ENCODE measurements at regions not wholly inside any gene's neighbourhood (a gene's known extent, or its start where the extent isn't known, plus 50 kb on each side); places are given as distances from the start of the nearest gene placed in this dataset.

- CTCF ChIA-PET, result interaction anchor here (0.8 to 1.0 kb wide), 2 partner anchors 343 to 348 kb away, joined by 3 to 7 read pairs; no protein-coding TSS in a partner anchor
- Mint-ChIP-seq H3K9me3 (peaks cover 2% of the 10 kb centered on the region), H3K27me3 (ENCODE audit: low read depth) (peaks cover 2% of the 10 kb centered on the region), H3K4me3 (no peak overlapping the region), H3K36me3 (ENCODE audit: low read depth) (no peaks in the 10 kb centered on the region), H3K27ac (no peak overlapping the region), H3K4me1 (ENCODE audit: low read depth) (no peaks in the 10 kb centered on the region)
- intact Hi-C loops (cut with micrococcal nuclease), result no loop called here
- DNase-seq, result no peak
These were observed 98.0 kb upstream of the FOXA2 start for GRCh38 chr20:22682381-22682780.

GRCh38 chr20:22684072-22684762 lies 99.8 kb upstream of the FOXA2 start:
- Mint-ChIP-seq H3K36me3 (ENCODE audit: low read depth) (no peaks in the 10 kb centered on the region), H3K27ac (no peak overlapping the region), H3K27me3 (ENCODE audit: low read depth) (peaks cover 6% of the 10 kb centered on the region), H3K4me1 (ENCODE audit: low read depth) (no peaks in the 10 kb centered on the region), H3K9me3 (no peaks in the 10 kb centered on the region), H3K4me3 (no peak overlapping the region)
- CTCF ChIA-PET, result interaction anchor here (0.8 to 2.9 kb wide), 4 partner anchors 16 to 346 kb away, joined by 3 to 13 read pairs (median 3); no protein-coding TSS in a partner anchor
- peak; percentile 57 for DNase-seq
- intact Hi-C loops (cut with micrococcal nuclease), result loop anchor here (1.0 kb wide), 1 partner anchor 345 kb away; no protein-coding TSS in a partner anchor

- H3K27ac Mint-ChIP-seq, result no peak overlapping the region
- intact Hi-C loops (cut with micrococcal nuclease), result loop anchor here (1.0 kb wide), 1 partner anchor 346 kb away; no protein-coding TSS in a partner anchor
- no peak overlapping the region for H3K4me3 Mint-ChIP-seq
- H3K27me3 Mint-ChIP-seq (ENCODE audit: low read depth), result peaks cover 6% of the 10 kb centered on the region
- CTCF ChIA-PET, result interaction anchor here (1.0 to 2.9 kb wide), 5 partner anchors 11 to 346 kb away, joined by 3 to 13 read pairs (median 3); no protein-coding TSS in a partner anchor
- H3K4me1 Mint-ChIP-seq (ENCODE audit: low read depth), result no peaks in the 10 kb centered on the region
- no peaks in the 10 kb centered on the region for H3K36me3 Mint-ChIP-seq (ENCODE audit: low read depth)
- DNase-seq, result no peak
- H3K9me3 Mint-ChIP-seq, result no peaks in the 10 kb centered on the region
These were observed 100.5 kb upstream of the FOXA2 start for GRCh38 chr20:22684763-22685443.

GRCh38 chr20:22686097-22686496 lies 101.7 kb upstream of the FOXA2 start:
- CTCF ChIA-PET, result interaction anchor here (1.4 kb wide), 1 partner anchor 21 kb away, joined by 3 read pairs; no protein-coding TSS in a partner anchor
- Mint-ChIP-seq H3K4me1 (ENCODE audit: low read depth) (no peaks in the 10 kb centered on the region), H3K36me3 (ENCODE audit: low read depth) (no peaks in the 10 kb centered on the region), H3K27me3 (ENCODE audit: low read depth) (peaks cover 6% of the 10 kb centered on the region), H3K9me3 (no peaks in the 10 kb centered on the region), H3K27ac (no peak overlapping the region), H3K4me3 (no peak overlapping the region)
- no peak for DNase-seq
- intact Hi-C loops (cut with micrococcal nuclease), result no loop called here

- Mint-ChIP-seq H3K27ac (no peak overlapping the region), H3K9me3 (no peaks in the 10 kb centered on the region)
- CTCF ChIA-PET, result no interaction called here
These were observed 103.4 kb upstream of the FOXA2 start for GRCh38 chr20:22687676-22688349.

GRCh38 chr20:22688485-22688884 lies 104.1 kb upstream of the FOXA2 start:
- no peaks in the 10 kb centered on the region for H3K36me3 Mint-ChIP-seq (ENCODE audit: low read depth)
- no peak for DNase-seq
- no peaks in the 10 kb centered on the region for H3K4me1 Mint-ChIP-seq (ENCODE audit: low read depth)
- intact Hi-C loops (cut with micrococcal nuclease), result no loop called here
- no peak overlapping the region for H3K4me3 Mint-ChIP-seq
- H3K27ac Mint-ChIP-seq, result no peak overlapping the region
- CTCF ChIA-PET, result no interaction called here
- H3K9me3 Mint-ChIP-seq, result no peaks in the 10 kb centered on the region
- peaks cover 6% of the 10 kb centered on the region for H3K27me3 Mint-ChIP-seq (ENCODE audit: low read depth)

More at GRCh38 chr20:22687676-22688349, 103.4 kb upstream of the FOXA2 start:
- H3K4me1 Mint-ChIP-seq (ENCODE audit: low read depth), result no peaks in the 10 kb centered on the region
- H3K4me3 Mint-ChIP-seq, result no peak overlapping the region
- intact Hi-C loops (cut with micrococcal nuclease), result no loop called here
- no peaks in the 10 kb centered on the region for H3K36me3 Mint-ChIP-seq (ENCODE audit: low read depth)
- DNase-seq, result no peak
- H3K27me3 Mint-ChIP-seq (ENCODE audit: low read depth), result peaks cover 6% of the 10 kb centered on the region

- DNase-seq, result no peak
- H3K27me3 Mint-ChIP-seq (ENCODE audit: low read depth), result peaks cover 6% of the 10 kb centered on the region
- no peaks in the 10 kb centered on the region for H3K4me1 Mint-ChIP-seq (ENCODE audit: low read depth)
- intact Hi-C loops (cut with micrococcal nuclease), result no loop called here
- CTCF ChIA-PET, result interaction anchor here (1.2 to 4.0 kb wide), 2 partner anchors 11 to 651 kb away, joined by 5 to 18 read pairs; no protein-coding TSS in a partner anchor
- H3K4me3 Mint-ChIP-seq, result no peak overlapping the region
- H3K27ac Mint-ChIP-seq, result no peak overlapping the region
- H3K36me3 Mint-ChIP-seq (ENCODE audit: low read depth), result no peaks in the 10 kb centered on the region
- no peaks in the 10 kb centered on the region for H3K9me3 Mint-ChIP-seq
These were observed 104.9 kb upstream of the FOXA2 start for GRCh38 chr20:22689266-22689665.

GRCh38 chr20:22690000-22690399 lies 105.6 kb upstream of the FOXA2 start:
- Mint-ChIP-seq H3K9me3 (no peaks in the 10 kb centered on the region), H3K27me3 (ENCODE audit: low read depth) (peaks cover 6% of the 10 kb centered on the region), H3K27ac (no peak overlapping the region), H3K4me1 (ENCODE audit: low read depth) (no peaks in the 10 kb centered on the region), H3K36me3 (ENCODE audit: low read depth) (no peaks in the 10 kb centered on the region), H3K4me3 (no peak overlapping the region)
- no peak for DNase-seq
- CTCF ChIA-PET, result interaction anchor here (0.6 to 4.0 kb wide), 6 partner anchors 10 to 650 kb away, joined by 3 to 18 read pairs (median 4); no protein-coding TSS in a partner anchor
- intact Hi-C loops (cut with micrococcal nuclease), result loop anchor here (5.0 kb wide), 1 partner anchor 757 kb away; no protein-coding TSS in a partner anchor

- H3K27me3 Mint-ChIP-seq (ENCODE audit: low read depth), result peaks cover 6% of the 10 kb centered on the region
- H3K4me1 Mint-ChIP-seq (ENCODE audit: low read depth), result no peaks in the 10 kb centered on the region
- no peak overlapping the region for H3K27ac Mint-ChIP-seq
- H3K9me3 Mint-ChIP-seq, result no peaks in the 10 kb centered on the region
- CTCF ChIA-PET, result interaction anchor here (0.6 to 4.0 kb wide), 9 partner anchors 9 to 650 kb away, joined by 3 to 18 read pairs (median 5); no protein-coding TSS in a partner anchor
- no peak for DNase-seq
- no peak overlapping the region for H3K4me3 Mint-ChIP-seq
- intact Hi-C loops (cut with micrococcal nuclease), result loop anchor here (1.0 to 5.0 kb wide), 2 partner anchors 757 to 916 kb away; no protein-coding TSS in a partner anchor
- no peaks in the 10 kb centered on the region for H3K36me3 Mint-ChIP-seq (ENCODE audit: low read depth)
These were observed 106.3 kb upstream of the FOXA2 start for GRCh38 chr20:22690616-22691179.

GRCh38 chr20:22691369-22692118 lies 107.2 kb upstream of the FOXA2 start:
- H3K27ac Mint-ChIP-seq, result no peak overlapping the region
- H3K27me3 Mint-ChIP-seq (ENCODE audit: low read depth), result peaks cover 6% of the 10 kb centered on the region
- intact Hi-C loops (cut with micrococcal nuclease), result loop anchor here (1.0 to 5.0 kb wide), 2 partner anchors 756 to 915 kb away; no protein-coding TSS in a partner anchor
- DNase-seq, result peak; percentile 64
- H3K4me3 Mint-ChIP-seq, result no peak overlapping the region
- CTCF ChIA-PET, result interaction anchor here (0.6 to 4.0 kb wide), 19 partner anchors 10 to 753 kb away, joined by 3 to 18 read pairs (median 3); no protein-coding TSS in a partner anchor
- no peaks in the 10 kb centered on the region for H3K9me3 Mint-ChIP-seq
- no peaks in the 10 kb centered on the region for H3K36me3 Mint-ChIP-seq (ENCODE audit: low read depth)
- H3K4me1 Mint-ChIP-seq (ENCODE audit: low read depth), result no peaks in the 10 kb centered on the region

- intact Hi-C loops (cut with micrococcal nuclease), result loop anchor here (5.0 kb wide), 1 partner anchor 755 kb away; no protein-coding TSS in a partner anchor
- CTCF ChIA-PET, result interaction anchor here (0.7 to 4.0 kb wide), 17 partner anchors 9 to 648 kb away, joined by 3 to 18 read pairs (median 4); no protein-coding TSS in a partner anchor
- Mint-ChIP-seq H3K4me1 (ENCODE audit: low read depth) (no peaks in the 10 kb centered on the region), H3K9me3 (no peaks in the 10 kb centered on the region), H3K27ac (no peak overlapping the region), H3K36me3 (ENCODE audit: low read depth) (no peaks in the 10 kb centered on the region), H3K4me3 (no peak overlapping the region), H3K27me3 (ENCODE audit: low read depth) (peaks cover 3% of the 10 kb centered on the region)
- DNase-seq, result no peak
These were observed 107.7 kb upstream of the FOXA2 start for GRCh38 chr20:22692119-22692475.

All from activated naive CD4-positive, alpha-beta T cell treated with anti-CD3 and anti-CD28 coated beads for 36 hours (primary cell).